IMR-90 (cell line): ENCODE measurements at regions not wholly inside any gene's neighbourhood (a gene's known extent, or its start where the extent isn't known, plus 50 kb on each side); places are given as distances from the start of the nearest gene placed in this dataset.

Experiments used
- ATAC-seq: fragments of 200-7000 bp; cut with Tn5 transposase; 2 replicates; pipeline ENCODE4 v1.9.1; 2020; ENCODE audit warnings: low read depth, mild to moderate bottlenecking, moderate library complexity
- BruUV-seq: library from RNA; stranded (reverse); fragments of 400-500 nt; replicated peaks from 2 replicates; lab custom pipeline; 2021; lab: Mats Ljungman, UMichigan
- CTCF ChIA-PET: fragments of 300-600 bp; formaldehyde crosslinking; extraction: SDS; loops from one replicate; lab custom pipeline; 2021; ENCODE audit warnings: antibody characterized with exemption; lab: Yijun Ruan, JAX
- POLR2A ChIA-PET: fragments of 300-600 bp; sonication (Branson Sonifier 250); formaldehyde crosslinking; loops from one replicate; lab custom pipeline; 2022; ENCODE audit warnings: antibody characterized with exemption; ENCODE audit not compliant: unreplicated experiment; lab: Charles Lee
- DNase-seq: peaks from one replicate; pipeline ENCODE4 v3.0.0; 2013
- H2AFZ ChIP-seq: replicated peaks from 2 replicates; pipeline ENCODE3; 2013; ENCODE audit warnings: low read length, mild to moderate bottlenecking; ENCODE audit not compliant: poor library complexity
- H2AK5ac ChIP-seq: 2 replicates; pipeline ENCODE4 v1.6.1; 2013; ENCODE audit warnings: low read depth, low read length, inconsistent platforms
- H2AK9ac ChIP-seq: replicated peaks from 2 replicates; pipeline ENCODE3; 2013; ENCODE audit warnings: mild to moderate bottlenecking, low read depth, low read length, moderate library complexity; ENCODE audit not compliant: poor library complexity
- H2BK120ac ChIP-seq: 2 replicates; pipeline ENCODE4 v1.6.1; 2013; ENCODE audit warnings: low read depth, low read length, inconsistent platforms
- H2BK15ac ChIP-seq: 3 replicates; pipeline ENCODE4 v1.6.1; 2013; ENCODE audit warnings: low read depth, low read length, inconsistent platforms
- H2BK20ac ChIP-seq: 2 replicates; pipeline ENCODE4 v1.6.1; 2013; ENCODE audit warnings: low read depth, mild to moderate bottlenecking, inconsistent platforms, low read length, moderate library complexity
- H2BK5ac ChIP-seq: 2 replicates; pipeline ENCODE4 v1.6.1; 2013; ENCODE audit warnings: mild to moderate bottlenecking, low read depth, low read length, inconsistent platforms; ENCODE audit not compliant: poor library complexity, severe bottlenecking
- H3K14ac ChIP-seq: replicated peaks from 2 replicates; pipeline ENCODE4 v1.6.1; 2013; ENCODE audit warnings: low read depth, low read length, inconsistent platforms
- H3K18ac ChIP-seq: 2 replicates; pipeline ENCODE4 v1.6.1; 2013; ENCODE audit warnings: low read depth, low read length, control low read depth
- H3K23ac ChIP-seq: 2 replicates; pipeline ENCODE4 v1.6.1; 2013; ENCODE audit warnings: low read depth, low read length, inconsistent platforms
- H3K27ac ChIP-seq: 2 replicates; pipeline ENCODE4 v1.5.1; 2013; ENCODE audit warnings: mild to moderate bottlenecking, control low read depth, low read length; ENCODE audit not compliant: insufficient read depth
- H3K27me3 ChIP-seq: 2 replicates; pipeline ENCODE4 v1.6.1; 2013; ENCODE audit warnings: low read length; ENCODE audit not compliant: control insufficient read depth, insufficient read depth
- H3K36me3 ChIP-seq: 2 replicates; pipeline ENCODE4 v1.6.1; 2013; ENCODE audit warnings: low read length, mixed read lengths; ENCODE audit not compliant: control insufficient read depth, insufficient read depth
- H3K4ac ChIP-seq: 2 replicates; pipeline ENCODE4 v1.6.1; 2013; ENCODE audit warnings: low read depth, low read length, inconsistent platforms
- H3K4me1 ChIP-seq: 2 replicates; pipeline ENCODE4 v1.6.1; 2013; ENCODE audit warnings: low read length, mixed read lengths; ENCODE audit not compliant: control insufficient read depth, insufficient read depth
- H3K4me2 ChIP-seq: 2 replicates; pipeline ENCODE4 v1.6.1; 2013; ENCODE audit warnings: low read depth, mild to moderate bottlenecking, control low read depth, low read length, moderate library complexity
- H3K4me3 ChIP-seq: 2 replicates; pipeline ENCODE4 v1.5.1; 2013; ENCODE audit warnings: low read depth, mild to moderate bottlenecking, control low read depth, low read length, moderate library complexity; ENCODE audit not compliant: insufficient read depth
- H3K56ac ChIP-seq: 2 replicates; pipeline ENCODE4 v1.6.1; 2013; ENCODE audit warnings: low read length, inconsistent platforms; ENCODE audit not compliant: insufficient read depth; ENCODE audit errors: extremely low read depth
- H3K79me1 ChIP-seq, 2 experiments: 2 replicates each; pipeline ENCODE4 v1.6.1; 2013; ENCODE audit warnings: low read length in 2 of 2, inconsistent platforms in 1 of 2, low read depth in 1 of 2
- H3K9ac ChIP-seq: 2 replicates; pipeline ENCODE4 v1.6.1; 2013; ENCODE audit warnings: low read depth, low read length, control low read depth
- H3K9me1 ChIP-seq: 2 replicates; pipeline ENCODE4 v1.6.1; 2013; ENCODE audit warnings: low read length, inconsistent platforms; ENCODE audit not compliant: insufficient read depth
- H3K9me3 ChIP-seq: 2 replicates; pipeline ENCODE4 v1.6.1; 2013; ENCODE audit warnings: low read length; ENCODE audit not compliant: control insufficient read depth, insufficient read depth
- H4K20me1 ChIP-seq: 2 replicates; pipeline ENCODE4 v1.6.1; 2013; ENCODE audit warnings: low read length, inconsistent platforms; ENCODE audit not compliant: insufficient read depth
- H4K5ac ChIP-seq: 2 replicates; pipeline ENCODE4 v1.6.1; 2013; ENCODE audit warnings: mild to moderate bottlenecking, low read depth, low read length, control low read depth
- H4K8ac ChIP-seq, 2 experiments: 2 replicates each; pipeline ENCODE4 v1.6.1; 2013; ENCODE audit warnings: low read depth in 2 of 2, low read length in 2 of 2, control low read depth in 1 of 2, inconsistent platforms in 1 of 2
- H4K91ac ChIP-seq: 2 replicates; pipeline ENCODE4 v1.6.1; 2013; ENCODE audit warnings: low read depth, low read length, inconsistent platforms; ENCODE audit not compliant: insufficient read depth
- BHLHE40 ChIP-seq: fragments of 150-350 bp; IDR thresholded peaks from 2 replicates; pipeline ENCODE4 v1.6.1; 2016; ENCODE audit warnings: mild to moderate bottlenecking, low read depth, low read length
- CEBPB ChIP-seq: IDR thresholded peaks from 2 replicates; pipeline ENCODE4 v1.6.1; 2012; ENCODE audit warnings: low read depth, low read length, improper control_type of control experiment
- CHD1 ChIP-seq: IDR thresholded peaks from 2 replicates; pipeline ENCODE4 v1.6.1; 2012; ENCODE audit warnings: low read depth, low read length, improper control_type of control experiment
- CTCF ChIP-seq: conservative IDR thresholded peaks from 2 replicates; pipeline ENCODE4 v1.5.1; 2012; ENCODE audit warnings: mild to moderate bottlenecking, low read depth, low read length, improper control_type of control experiment
- ELK1 ChIP-seq: fragments of 150-350 bp; IDR thresholded peaks from 2 replicates; pipeline ENCODE4 v1.6.1; 2016; ENCODE audit warnings: low read depth, mild to moderate bottlenecking, low read length, moderate library complexity, borderline replicate concordance
- FOS ChIP-seq: fragments of 150-350 bp; IDR thresholded peaks from 2 replicates; pipeline ENCODE4 v1.6.1; 2016; ENCODE audit warnings: low read depth, low read length
- MAFK ChIP-seq: IDR thresholded peaks from 2 replicates; pipeline ENCODE4 v1.6.1; 2012; ENCODE audit warnings: low read depth, low read length, improper control_type of control experiment
- MAZ ChIP-seq: IDR thresholded peaks from 2 replicates; pipeline ENCODE4 v1.6.1; 2012; ENCODE audit warnings: low read depth, mild to moderate bottlenecking, low read length, improper control_type of control experiment, moderate library complexity, borderline replicate concordance
- NFE2L2 ChIP-seq: fragments of 150-350 bp; IDR thresholded peaks from 2 replicates; pipeline ENCODE4 v1.6.1; 2016; ENCODE audit warnings: low read depth, mild to moderate bottlenecking, low read length
- POLR2A ChIP-seq: IDR thresholded peaks from 2 replicates; pipeline ENCODE4 v1.6.1; 2012; ENCODE audit warnings: mild to moderate bottlenecking, low read depth, low read length
- RAD21 ChIP-seq: IDR thresholded peaks from 2 replicates; pipeline ENCODE4 v1.6.1; 2012; ENCODE audit warnings: low read length, improper control_type of control experiment
- RCOR1 ChIP-seq: IDR thresholded peaks from 2 replicates; pipeline ENCODE4 v1.6.1; 2012; ENCODE audit warnings: mild to moderate bottlenecking, low read length, improper control_type of control experiment; ENCODE audit not compliant: insufficient replicate concordance
- SMC3 ChIP-seq: fragments of 150-350 bp; IDR thresholded peaks from 2 replicates; pipeline ENCODE4 v1.6.1; 2016; ENCODE audit warnings: low read depth, mild to moderate bottlenecking, antibody characterized with exemption, low read length, moderate library complexity
- USF2 ChIP-seq: fragments of 150-350 bp; IDR thresholded peaks from 2 replicates; pipeline ENCODE4 v1.6.1; 2017; ENCODE audit warnings: mild to moderate bottlenecking, antibody characterized with exemption, low read length, low read depth
- WGBS, 2 experiments: methylation state at CpG; one replicate each; pipeline versions ENCODE4 v1.1.5 to v1.1.7; 2013; ENCODE audit warnings: missing lambda C conversion rate in 2 of 2; ENCODE audit not compliant: insufficient read length in 1 of 2; ENCODE audit errors: extremely low coverage in 2 of 2; 5-methylcytosine and 5-hydroxymethylcytosine counted together
- dilution Hi-C: fragments of 300-500 bp; cut with HindIII; formaldehyde crosslinking; loops from one replicate; pipeline ENCODE4 v1.14.3; 2018; ENCODE audit warnings: low sequenced_read_pairs; ENCODE audit not compliant: unreplicated experiment
- in situ Hi-C: fragments of 300-500 bp; cut with MboI; formaldehyde crosslinking; loops from 3 replicates; pipeline ENCODE4 v1.14.3; 2019; ENCODE audit warnings: low sequenced_read_pairs, inconsistent platforms, mixed read lengths
- intact Hi-C: fragments of 100-400 bp; cut with micrococcal nuclease; formaldehyde crosslinking; loops from 2 replicates; pipeline ENCODE4 v1.10.0; 2022

- no peak overlapping the region for H3K23ac ChIP-seq
- no peak overlapping the region for H4K91ac ChIP-seq
- no peak overlapping the region for H2BK5ac ChIP-seq
- H3K9me3 ChIP-seq = no peaks in the 10 kb centered on the region
- dilution Hi-C loops (no loop called here), in situ Hi-C loops (loop anchor here (10.0 to 25.0 kb wide), 2 partner anchors 69 to 1247 kb away; no protein-coding TSS in a partner anchor), intact Hi-C loops (loop anchor here (10.0 kb wide), 3 partner anchors 229 to 1049 kb away; no protein-coding TSS in a partner anchor)
- BruUV-seq = no TSS peak
- H2BK20ac ChIP-seq = no peak overlapping the region
- H4K8ac ChIP-seq = no peak overlapping the region
- H3K27ac ChIP-seq = no peak overlapping the region
- no peaks in the 10 kb centered on the region for H3K36me3 ChIP-seq
- H3K9ac ChIP-seq = no peak overlapping the region
- H2BK120ac ChIP-seq = no peak overlapping the region
- H3K9me1 ChIP-seq = no peaks in the 10 kb centered on the region
- POLR2A ChIA-PET = no interaction called here
- H3K4me3 ChIP-seq = no peak overlapping the region
- no peak overlapping the region for H2AK5ac ChIP-seq
- ATAC-seq = no peak
- peak overlapping the region; percentile 14; the same call in 1 of the 2 replicates for H3K14ac ChIP-seq
- H2AFZ ChIP-seq = no peak overlapping the region
- H2BK15ac ChIP-seq = no peak overlapping the region
- no peak overlapping the region for H3K18ac ChIP-seq
- no peak for DNase-seq
- H3K56ac ChIP-seq = no peak overlapping the region
- H3K4ac ChIP-seq = no peak overlapping the region
- H2AK9ac ChIP-seq = no peak overlapping the region
- no peak overlapping the region for H3K4me2 ChIP-seq
- H3K4me1 ChIP-seq = no peaks in the 10 kb centered on the region
- WGBS, 2 experiments = no CpG with 5 or more reads among the region's 2 CpGs
- no peaks in the 10 kb centered on the region; the same call in 1 of the 2 replicates for H3K27me3 ChIP-seq
- no peak overlapping the region for H4K5ac ChIP-seq
- CTCF ChIA-PET = interaction anchor here (0.5 kb wide), 2 partner anchors 75 to 1258 kb away, joined by 3 to 4 read pairs; no protein-coding TSS in a partner anchor
- H3K79me1 ChIP-seq = no peaks in the 10 kb centered on the region
- no peaks in the 10 kb centered on the region for H4K20me1 ChIP-seq
- TF ChIP-seq CTCF (no peak), NFE2L2 (no peak), CEBPB (no peak), MAZ (no peak), ELK1 (no peak), CHD1 (no peak), RAD21 (no peak), SMC3 (no peak), USF2 (no peak), POLR2A (no peak), RCOR1 (no peak), BHLHE40 (no peak), MAFK (no peak), FOS (no peak)
These were observed 159.0 kb upstream of the ZC3H12C start for GRCh38 chr11:109934151-109934550.
